ENCODE measurements at regions not wholly inside any gene's neighbourhood (a gene's known extent, or its start where the extent isn't known, plus 50 kb on each side); places are given as distances from the start of the nearest gene placed in this dataset.

GRCh38 chr9:107172160-107172978 lies 110.7 kb upstream of the RAD23B start:
- DNase-seq = peak; percentile 69

GRCh38 chr9:107172979-107173347 lies 110.1 kb upstream of the RAD23B start:
- no peak for DNase-seq

DNA sequence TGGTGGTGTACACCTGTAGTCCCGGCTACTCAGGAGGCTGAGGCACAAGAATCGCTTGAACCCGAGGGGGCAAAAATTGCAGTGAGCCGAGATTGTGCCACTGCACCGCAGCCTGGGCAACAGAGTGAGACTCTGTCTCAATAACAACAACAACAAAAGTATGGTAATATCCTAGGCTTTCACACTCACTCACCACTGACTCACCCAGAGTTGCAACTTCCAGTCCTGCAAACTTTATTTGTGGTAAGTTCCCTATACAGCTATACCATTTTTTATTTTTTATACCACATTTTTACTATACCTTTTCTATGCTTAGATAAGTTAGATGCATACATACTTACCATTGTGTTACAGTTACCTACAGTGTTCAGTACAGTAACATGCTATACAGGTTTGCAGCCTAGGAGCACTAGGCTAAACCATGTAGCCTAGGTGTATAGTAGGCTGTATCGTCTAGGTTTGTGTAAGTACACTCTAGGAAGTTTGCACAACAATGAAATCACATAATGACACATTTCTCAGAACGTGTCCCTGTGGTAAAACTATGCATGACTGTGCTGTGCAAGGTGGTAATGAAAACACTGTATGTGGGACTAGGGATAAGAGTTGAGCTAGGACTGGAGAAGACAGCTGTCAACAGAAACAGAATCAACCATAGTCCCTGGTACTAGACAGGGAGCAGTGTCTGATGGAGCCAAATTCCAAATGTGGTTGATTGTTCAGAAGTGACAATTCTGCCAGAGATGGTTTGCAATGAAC lies 109.5 kb upstream of the RAD23B start:
- DNase-seq = no peak

- DNase-seq = no peak
These were observed 108.6 kb upstream of the RAD23B start for GRCh38 chr9:107174441-107174840.

DNA sequence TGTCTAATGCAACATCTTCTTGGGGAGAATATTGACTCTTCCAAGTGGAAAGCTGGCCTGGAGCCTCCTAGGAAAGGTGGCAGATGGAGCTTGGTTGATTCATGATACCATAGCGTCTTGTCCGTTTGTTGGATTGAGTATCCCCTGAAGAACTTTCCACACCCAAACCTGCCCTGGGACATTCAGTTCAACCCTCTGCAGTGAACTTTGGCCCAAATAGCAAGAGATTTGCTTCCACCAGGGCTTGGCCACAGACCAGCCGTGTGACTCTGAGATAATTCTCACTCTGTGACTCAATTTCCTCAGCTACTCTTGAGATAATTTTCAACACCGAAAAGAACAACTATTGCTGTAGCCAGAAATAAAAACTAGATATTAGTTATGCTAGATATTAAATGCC lies 108.0 kb upstream of the RAD23B start:
- no peak for DNase-seq

- DNase-seq = no peak
These were observed 107.2 kb upstream of the RAD23B start for GRCh38 chr9:107175816-107176435.

- no peak for DNase-seq
These were observed 106.5 kb upstream of the RAD23B start for GRCh38 chr9:107176436-107177151.

DNA sequence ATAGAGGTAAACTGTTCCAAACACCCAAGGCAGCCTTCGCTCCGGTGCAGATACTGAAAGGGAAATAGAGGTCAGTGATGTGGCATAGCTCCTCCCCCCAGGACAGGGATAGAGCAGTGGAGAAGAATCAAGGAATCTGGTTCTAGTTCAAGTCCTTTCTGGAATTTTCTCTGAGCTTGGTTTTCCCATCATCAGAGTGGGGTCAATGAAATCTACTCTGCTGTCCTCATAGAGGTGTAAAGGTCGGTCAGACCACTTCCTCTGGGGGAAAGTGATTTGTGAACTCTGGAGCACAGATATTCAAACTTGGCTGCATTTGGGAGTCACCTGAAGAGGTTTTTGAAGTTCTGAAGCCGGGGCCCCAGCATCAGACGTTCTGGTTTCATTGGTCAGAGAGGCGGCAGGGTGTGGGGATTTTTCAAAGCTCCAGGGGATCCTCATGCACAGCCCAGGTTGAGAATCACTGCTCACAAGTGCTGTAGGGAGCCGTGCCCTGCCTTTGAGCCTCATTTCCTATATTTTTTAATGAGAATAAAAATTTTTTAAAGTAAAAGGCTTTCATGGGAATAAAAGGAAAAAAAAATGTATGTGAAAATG lies 105.7 kb upstream of the RAD23B start:
- no peak for DNase-seq

DNA sequence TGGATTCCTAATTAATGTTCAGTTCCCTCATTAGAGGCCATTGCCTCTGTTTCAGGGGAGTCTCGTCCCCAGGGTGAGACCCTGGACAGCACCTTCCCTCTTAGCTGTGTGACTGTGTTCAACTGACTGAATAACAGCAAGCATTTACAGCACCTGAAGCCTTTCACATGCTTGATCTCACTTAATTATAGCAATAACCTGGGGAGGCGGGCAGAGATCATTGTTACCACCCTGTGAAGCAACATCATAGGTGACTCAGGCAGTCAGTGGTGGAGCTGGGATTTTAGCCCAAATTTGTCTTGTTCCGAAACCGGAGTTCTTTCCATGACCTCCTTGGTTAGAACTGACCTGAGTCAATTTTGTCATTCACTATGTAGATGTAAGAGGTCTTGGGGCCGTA lies 105.2 kb upstream of the RAD23B start:
- peak; percentile 68 for DNase-seq

DNA sequence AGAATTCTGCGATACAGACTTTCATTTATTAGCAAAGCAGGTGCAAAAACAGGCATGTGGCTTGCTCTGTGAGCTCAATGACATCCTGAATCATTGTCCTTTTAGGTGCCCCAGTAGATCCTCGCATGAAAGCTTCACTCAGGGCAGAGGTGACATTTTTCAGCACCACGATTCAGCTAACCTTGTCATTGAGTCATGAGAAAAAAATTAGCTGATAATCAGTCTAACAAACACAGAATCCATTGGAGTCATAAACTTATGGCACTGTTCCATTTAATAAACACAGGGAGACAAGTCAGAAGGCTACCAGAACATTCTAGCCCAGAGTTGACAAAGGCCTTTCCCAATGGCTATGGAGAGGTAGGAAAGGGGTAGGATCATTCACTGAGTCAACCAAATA lies 104.8 kb upstream of the RAD23B start:
- DNase-seq = no peak

DNA sequence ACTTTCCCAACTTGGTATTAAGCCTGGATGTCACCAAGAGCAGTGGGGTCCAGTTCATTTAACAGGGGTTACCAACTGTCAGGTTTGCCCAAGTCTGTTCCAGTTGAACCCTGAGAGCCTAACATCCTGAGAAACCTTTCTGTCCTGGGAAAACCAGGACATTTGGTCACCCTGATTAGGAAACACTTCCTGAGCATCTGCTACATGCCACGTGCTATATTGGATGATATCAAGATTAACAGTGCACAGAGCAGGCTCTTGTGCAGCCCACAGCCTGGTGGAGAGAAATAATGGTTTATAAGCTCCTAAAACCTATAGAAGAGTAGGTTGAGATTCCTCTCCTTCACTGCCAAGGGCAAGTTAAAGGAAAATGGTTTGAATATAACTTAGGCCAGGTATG lies 102.9 kb upstream of the RAD23B start:
- DNase-seq = no peak

DNA sequence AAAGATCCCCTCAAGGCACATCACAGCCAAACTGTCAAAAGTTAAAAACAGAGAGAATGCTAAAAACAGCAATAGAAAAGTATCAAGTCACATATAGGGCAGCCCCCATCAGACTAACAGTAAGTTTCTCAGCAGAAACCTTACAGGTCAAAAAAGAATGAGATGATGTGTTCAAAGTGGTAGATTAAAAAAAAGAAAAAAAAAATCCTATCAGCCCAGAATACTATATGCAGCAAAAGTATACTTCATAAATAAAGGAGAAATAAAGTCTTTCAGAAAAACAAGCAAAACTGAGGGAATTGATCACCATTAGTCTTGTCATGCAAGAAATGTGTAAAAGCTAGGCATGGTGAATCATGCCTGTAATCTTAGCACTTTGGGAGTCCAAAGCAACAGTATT lies 99.9 kb upstream of the RAD23B start:
- DNase-seq = no peak

GRCh38 chr9:107188376-107188775 lies 94.7 kb upstream of the RAD23B start:
- DNase-seq = no peak

GRCh38 chr9:107190061-107190935 lies 92.8 kb upstream of the RAD23B start:
- peak; percentile 68 for DNase-seq

DNA sequence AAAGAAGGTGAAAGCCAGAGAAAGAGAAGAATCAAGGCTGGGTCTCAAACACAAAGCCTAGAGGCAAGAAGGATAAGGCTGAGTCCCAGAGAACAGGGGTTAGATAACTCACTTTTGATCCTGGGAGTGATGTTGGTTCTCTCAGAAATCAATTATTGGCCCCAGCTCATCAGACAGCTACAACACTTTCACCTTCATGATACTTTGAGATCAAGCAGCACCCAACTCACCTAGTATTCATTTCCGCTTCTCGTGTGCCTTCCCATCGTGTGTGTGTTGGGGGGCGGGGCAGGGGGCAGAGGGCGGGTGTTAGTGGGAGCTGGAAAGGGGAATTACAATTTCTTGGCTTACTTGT lies 92.2 kb upstream of the RAD23B start:
- no peak for DNase-seq

GRCh38 chr9:107193251-107193650 lies 89.8 kb upstream of the RAD23B start:
- no peak for DNase-seq

DNA sequence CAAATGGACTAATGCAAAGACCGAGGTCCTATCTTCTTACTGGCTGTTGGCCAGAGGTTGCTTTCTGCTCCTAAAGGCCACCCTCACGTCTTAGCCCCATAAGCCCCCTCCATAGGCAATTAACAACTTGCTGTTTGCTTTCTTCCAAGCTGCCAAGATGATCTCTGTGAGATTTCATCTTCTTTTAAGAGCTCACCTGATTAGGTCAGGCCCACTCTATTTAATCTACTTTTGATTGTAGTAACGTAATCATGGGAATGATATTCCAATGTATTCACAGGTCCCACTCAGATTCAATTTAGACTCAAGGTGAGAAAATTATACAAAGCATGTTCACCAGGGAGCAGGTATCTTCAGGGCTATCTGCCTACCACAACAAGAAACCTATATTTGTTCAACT lies 84.4 kb upstream of the RAD23B start:
- no peak for DNase-seq

GRCh38 chr9:107208121-107208520 lies 75.0 kb upstream of the RAD23B start:
- no peak for DNase-seq

DNA sequence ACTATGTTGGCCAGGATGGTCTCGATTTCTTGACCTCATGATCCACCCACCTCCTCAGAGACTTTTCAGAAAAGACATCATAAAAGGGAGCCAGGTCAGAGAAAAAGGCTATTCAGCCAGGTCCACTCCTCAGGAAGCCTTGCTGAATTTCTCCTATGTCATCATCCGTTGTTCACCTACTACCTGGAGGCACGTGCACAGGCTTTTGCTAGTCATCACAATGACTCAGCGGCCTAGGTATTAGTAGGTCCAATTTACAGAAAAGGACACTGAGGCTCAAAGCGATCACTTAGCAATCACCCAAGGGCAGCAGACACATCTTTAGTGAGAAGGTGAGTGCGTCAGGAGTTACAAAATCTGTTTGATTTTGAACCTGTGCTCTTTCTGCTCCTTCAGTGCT lies 72.3 kb upstream of the RAD23B start:
- no peak for DNase-seq

DNA sequence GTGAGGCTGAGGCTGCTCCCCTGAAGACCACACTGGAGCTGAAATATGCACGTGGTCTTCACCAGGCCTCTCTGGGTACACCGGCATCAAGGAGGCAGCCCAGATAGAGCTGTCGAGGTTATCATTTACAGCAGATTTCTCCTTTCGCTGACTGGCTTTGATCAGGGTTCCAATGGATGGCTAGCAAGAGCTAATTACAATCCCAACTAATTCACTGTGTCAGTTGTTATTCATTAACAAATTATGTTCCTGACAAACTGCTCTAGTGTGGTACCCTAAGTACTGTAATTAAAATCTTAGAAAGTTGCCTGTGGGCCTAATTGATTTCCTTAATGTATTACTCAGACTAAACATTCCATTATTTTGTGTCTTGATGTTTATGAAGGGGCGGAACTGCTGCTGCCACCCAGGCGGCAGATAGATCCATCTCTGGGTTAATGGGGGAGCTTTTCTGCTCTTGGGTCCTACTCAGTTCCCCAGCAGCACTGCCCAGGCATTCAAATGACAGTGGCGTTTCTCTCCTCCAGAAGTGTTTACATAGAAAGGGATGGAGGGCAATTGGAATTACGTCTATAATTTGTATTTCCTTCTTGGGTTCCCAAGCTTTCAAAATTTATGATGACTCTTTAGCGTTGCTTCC lies 71.7 kb upstream of the RAD23B start:
- DNase-seq = no peak

GRCh38 chr9:107212613-107213012 lies 70.5 kb upstream of the RAD23B start:
- no peak for DNase-seq

DNA sequence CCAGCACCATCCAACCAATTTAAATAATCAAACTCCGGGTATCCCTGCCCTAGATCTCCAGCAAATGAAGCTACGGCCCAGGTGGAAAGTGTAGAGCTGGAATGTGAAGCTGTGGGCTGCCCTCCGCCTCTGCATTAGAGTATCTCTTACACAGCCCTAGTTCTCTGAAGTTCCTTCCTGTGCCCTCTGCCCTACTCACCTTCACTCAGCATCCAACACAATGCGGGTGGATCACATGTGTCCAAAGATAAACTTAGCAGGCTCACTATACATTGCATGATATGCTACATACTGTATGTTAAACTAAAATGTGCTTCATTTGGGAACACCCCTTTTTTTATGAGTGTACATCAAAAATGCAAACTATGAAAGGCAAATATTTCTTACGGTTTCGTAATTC lies 70.0 kb upstream of the RAD23B start:
- no peak for DNase-seq
